Stimulated activated naive B cell treated with anti-CD40 and anti-IgM and Interleukin-4, amounts not matched to agents 10 μg/mL and 1 μg/mL and 100 μg/mL, for 72 hours (primary cell): ENCODE measurements at regions not wholly inside any gene's neighbourhood (a gene's known extent, or its start where the extent isn't known, plus 50 kb on each side); places are given as distances from the start of the nearest gene placed in this dataset.

ENCODE experiments used
- ATAC-seq, 2 donors: fragments of 150-1000 bp; cut with Tn5 transposase; replicated peaks; 2 replicates each; pipeline ENCODE4 v1.10.0; 2021; ENCODE audit warnings: moderate library complexity in 1 of 2
- DNase-seq: peaks from one replicate; pipeline ENCODE4 v3.0.0; 2021
- H3K27ac Mint-ChIP-seq: one replicate; pipeline ENCODE4 v1.8.0; 2022; ENCODE audit warnings: mild to moderate bottlenecking, mixed read lengths
- H3K27me3 Mint-ChIP-seq, 2 donors: one replicate each; pipeline ENCODE4 v1.8.0; 2022; ENCODE audit warnings: mixed read lengths in 2 of 2
- H3K36me3 Mint-ChIP-seq, 2 donors: one replicate each; pipeline ENCODE4 v1.8.0; 2022; ENCODE audit warnings: mixed read lengths in 2 of 2, mild to moderate bottlenecking in 1 of 2
- H3K4me1 Mint-ChIP-seq, 2 donors: one replicate each; pipeline ENCODE4 v1.8.0; 2022; ENCODE audit warnings: mixed read lengths in 2 of 2, mild to moderate bottlenecking in 1 of 2
- H3K4me3 Mint-ChIP-seq, 2 donors: one replicate each; pipeline ENCODE4 v1.8.0; 2022; ENCODE audit warnings: mild to moderate bottlenecking in 2 of 2, mixed read lengths in 2 of 2, moderate library complexity in 1 of 2
- H3K9me3 Mint-ChIP-seq, 2 donors: one replicate each; pipeline ENCODE4 v1.8.0; 2022; ENCODE audit warnings: mixed read lengths in 2 of 2, mild to moderate bottlenecking in 1 of 2

GRCh38 chr11:113634940-113635575, 71.0 kb downstream of the TMPRSS5 start:
- Mint-ChIP-seq H3K9me3 (peaks cover 6 to 7% of the 10 kb centered on the region in 2 donors), H3K4me1 (no peaks in the 10 kb centered on the region), H3K27ac (no peak overlapping the region), H3K4me3 (no peak overlapping the region), H3K36me3 (no peaks in the 10 kb centered on the region), H3K27me3 (peaks cover 10 to 11% of the 10 kb centered on the region in 2 donors)
- DNase-seq (no peak), ATAC-seq (no peak)

GRCh38 chr11:113632981-113633380, 73.1 kb downstream of the TMPRSS5 start:
- Mint-ChIP-seq H3K27ac (no peak overlapping the region), H3K36me3 (no peaks in the 10 kb centered on the region), H3K4me3 (no peak overlapping the region), H3K4me1 (no peaks in the 10 kb centered on the region), H3K9me3 (peaks cover 6 to 7% of the 10 kb centered on the region in 2 donors), H3K27me3 (peaks cover 13 to 14% of the 10 kb centered on the region in 2 donors)
- ATAC-seq: no peak
- no peak for DNase-seq

- Mint-ChIP-seq H3K4me3 (no peak overlapping the region), H3K4me1 (no peaks in the 10 kb centered on the region), H3K36me3 (no peaks in the 10 kb centered on the region), H3K9me3 (no peaks in the 10 kb centered on the region), H3K27me3 (peaks cover 18% of the 10 kb centered on the region in 2 donors), H3K27ac (no peak overlapping the region)
- DNase-seq: no peak
- ATAC-seq: no peak
Measured at GRCh38 chr11:113629562-113629961, 76.5 kb downstream of the TMPRSS5 start.

GRCh38 chr11:113628912-113629311, 77.2 kb downstream of the TMPRSS5 start:
- Mint-ChIP-seq H3K9me3 (no peaks in the 10 kb centered on the region), H3K27ac (no peak overlapping the region), H3K4me3 (no peak overlapping the region), H3K27me3 (peaks cover 18 to 24% of the 10 kb centered on the region in 2 donors), H3K36me3 (no peaks in the 10 kb centered on the region), H3K4me1 (no peaks in the 10 kb centered on the region)
- no peak for ATAC-seq
- DNase-seq: no peak

- no peaks in the 10 kb centered on the region for H3K4me1 Mint-ChIP-seq
- no peaks in the 10 kb centered on the region for H3K9me3 Mint-ChIP-seq
- DNase-seq (no peak), ATAC-seq (no peak)
- no peaks in the 10 kb centered on the region for H3K36me3 Mint-ChIP-seq
- H3K27ac Mint-ChIP-seq: no peak overlapping the region
- peaks cover 18 to 30% of the 10 kb centered on the region in 2 donors for H3K27me3 Mint-ChIP-seq
- H3K4me3 Mint-ChIP-seq: no peak overlapping the region
Measured at GRCh38 chr11:113627946-113628345, 78.2 kb downstream of the TMPRSS5 start.

GRCh38 chr11:113627297-113627696, 78.8 kb downstream of the TMPRSS5 start:
- Mint-ChIP-seq H3K9me3 (no peaks in the 10 kb centered on the region), H3K27ac (no peak overlapping the region), H3K4me1 (no peaks in the 10 kb centered on the region), H3K27me3 (peaks cover 21 to 30% of the 10 kb centered on the region in 2 donors), H3K36me3 (no peaks in the 10 kb centered on the region), H3K4me3 (no peak overlapping the region)
- DNase-seq (no peak), ATAC-seq (no peak)

GRCh38 chr11:113626736-113627135, 79.4 kb downstream of the TMPRSS5 start:
- DNase-seq (no peak), ATAC-seq (no peak)
- Mint-ChIP-seq H3K4me3 (no peak overlapping the region), H3K36me3 (no peaks in the 10 kb centered on the region), H3K9me3 (no peaks in the 10 kb centered on the region), H3K4me1 (no peaks in the 10 kb centered on the region), H3K27me3 (peaks cover 24 to 30% of the 10 kb centered on the region in 2 donors), H3K27ac (no peak overlapping the region)

- no peaks in the 10 kb centered on the region for H3K36me3 Mint-ChIP-seq
- H3K9me3 Mint-ChIP-seq: peaks cover 5 to 10% of the 10 kb centered on the region in 2 donors
- DNase-seq (no peak), ATAC-seq (no peak)
- H3K27ac Mint-ChIP-seq: no peak overlapping the region
- no peaks in the 10 kb centered on the region for H3K4me1 Mint-ChIP-seq
- H3K27me3 Mint-ChIP-seq: peaks cover 11 to 16% of the 10 kb centered on the region in 2 donors
- H3K4me3 Mint-ChIP-seq: no peak overlapping the region
Measured at GRCh38 chr11:113623114-113623513, 83.0 kb downstream of the TMPRSS5 start.

GRCh38 chr11:113618360-113618759, 87.7 kb downstream of the TMPRSS5 start:
- ATAC-seq (no peak), DNase-seq (no peak)
- Mint-ChIP-seq H3K4me3 (no peak overlapping the region), H3K27ac (no peak overlapping the region), H3K4me1 (peaks cover 0 to 2% of the 10 kb centered on the region in 2 donors), H3K9me3 (peaks cover 5 to 10% of the 10 kb centered on the region in 2 donors), H3K27me3 (peaks cover 7 to 12% of the 10 kb centered on the region in 2 donors), H3K36me3 (no peaks in the 10 kb centered on the region)

GRCh38 chr11:113615773-113616172, 90.3 kb downstream of the TMPRSS5 start:
- DNase-seq: no peak
- peaks cover 0 to 2% of the 10 kb centered on the region in 2 donors for H3K4me1 Mint-ChIP-seq
- H3K36me3 Mint-ChIP-seq: no peaks in the 10 kb centered on the region
- ATAC-seq: no peak
- no peak overlapping the region for H3K4me3 Mint-ChIP-seq
- no peak overlapping the region for H3K27ac Mint-ChIP-seq
- H3K9me3 Mint-ChIP-seq: peaks cover under 1 to 8% of the 10 kb centered on the region in 2 donors
- peaks cover 6 to 9% of the 10 kb centered on the region in 2 donors for H3K27me3 Mint-ChIP-seq

GRCh38 chr11:113615098-113615497, 91.0 kb downstream of the TMPRSS5 start:
- Mint-ChIP-seq H3K4me3 (no peak overlapping the region), H3K27ac (no peak overlapping the region), H3K27me3 (peaks cover 6 to 9% of the 10 kb centered on the region in 2 donors), H3K9me3 (peaks cover 0 to 8% of the 10 kb centered on the region in 2 donors), H3K4me1 (peaks cover 0 to 2% of the 10 kb centered on the region in 2 donors), H3K36me3 (no peaks in the 10 kb centered on the region)
- ATAC-seq (no peak), DNase-seq (no peak)

GRCh38 chr11:113614097-113614496, 92.0 kb downstream of the TMPRSS5 start:
- Mint-ChIP-seq H3K4me1 (peaks cover 0 to 2% of the 10 kb centered on the region in 2 donors), H3K36me3 (no peaks in the 10 kb centered on the region), H3K9me3 (peaks cover 0 to 4% of the 10 kb centered on the region in 2 donors), H3K4me3 (no peak overlapping the region), H3K27ac (peak overlapping the region; percentile 87), H3K27me3 (peaks cover 6 to 9% of the 10 kb centered on the region in 2 donors)
- ATAC-seq (no peak), DNase-seq (no peak)

- DNase-seq (peak; percentile 14), ATAC-seq (peak in 1 of 2 donors; percentile 84)
- peak overlapping the region; percentile 25 for H3K27ac Mint-ChIP-seq
- peaks cover 0 to 2% of the 10 kb centered on the region in 2 donors for H3K4me1 Mint-ChIP-seq
- no peaks in the 10 kb centered on the region for H3K36me3 Mint-ChIP-seq
- H3K4me3 Mint-ChIP-seq: no peak overlapping the region
- peaks cover 6 to 9% of the 10 kb centered on the region in 2 donors for H3K27me3 Mint-ChIP-seq
- H3K9me3 Mint-ChIP-seq: peaks cover 0 to 3% of the 10 kb centered on the region in 2 donors
Measured at GRCh38 chr11:113613619-113614018, 92.5 kb downstream of the TMPRSS5 start.

GRCh38 chr11:113604186-113604585, 101.9 kb downstream of the TMPRSS5 start:
- Mint-ChIP-seq H3K4me1 (no peaks in the 10 kb centered on the region), H3K27me3 (peaks cover 0 to 20% of the 10 kb centered on the region in 2 donors), H3K36me3 (no peaks in the 10 kb centered on the region), H3K4me3 (no peak overlapping the region), H3K9me3 (peaks cover 8 to 9% of the 10 kb centered on the region in 2 donors), H3K27ac (no peak overlapping the region)
- DNase-seq (no peak), ATAC-seq (no peak)

GRCh38 chr11:113603277-113604059, 102.6 kb downstream of the TMPRSS5 start:
- DNase-seq: no peak
- H3K4me1 Mint-ChIP-seq: no peaks in the 10 kb centered on the region
- no peak overlapping the region for H3K27ac Mint-ChIP-seq
- no peak overlapping the region for H3K4me3 Mint-ChIP-seq
- peaks cover 4 to 25% of the 10 kb centered on the region in 2 donors for H3K27me3 Mint-ChIP-seq
- ATAC-seq: no peak
- peaks cover 8 to 9% of the 10 kb centered on the region in 2 donors for H3K9me3 Mint-ChIP-seq
- H3K36me3 Mint-ChIP-seq: no peaks in the 10 kb centered on the region
